NB4 (cell line): ENCODE measurements at regions not wholly inside any gene's neighbourhood (a gene's known extent, or its start where the extent isn't known, plus 50 kb on each side); places are given as distances from the start of the nearest gene placed in this dataset.

ENCODE experiments used
- CTCF ChIP-seq: IDR thresholded peaks from one replicate; pipeline ENCODE4 v1.5.1; 2012; ENCODE audit warnings: low read depth, low read length
- MYC ChIP-seq: IDR thresholded peaks from 2 replicates; pipeline ENCODE4 v1.6.1; 2011; ENCODE audit warnings: low read depth, low read length
- POLR2A ChIP-seq: IDR thresholded peaks from 2 replicates; pipeline ENCODE4 v1.6.1; 2011; ENCODE audit warnings: mild to moderate bottlenecking; ENCODE audit not compliant: insufficient read length; ENCODE audit errors: extremely low read depth

GRCh38 chr2:238986491-238987351 is 138.8 kb downstream of the TWIST2 start:
- no peak for TF ChIP-seq CTCF
- TF ChIP-seq POLR2A: no peak
- TF ChIP-seq MYC: no peak
